ENCODE measurements at regions not wholly inside any gene's neighbourhood (a gene's known extent, or its start where the extent isn't known, plus 50 kb on each side); places are given as distances from the start of the nearest gene placed in this dataset.

DNA sequence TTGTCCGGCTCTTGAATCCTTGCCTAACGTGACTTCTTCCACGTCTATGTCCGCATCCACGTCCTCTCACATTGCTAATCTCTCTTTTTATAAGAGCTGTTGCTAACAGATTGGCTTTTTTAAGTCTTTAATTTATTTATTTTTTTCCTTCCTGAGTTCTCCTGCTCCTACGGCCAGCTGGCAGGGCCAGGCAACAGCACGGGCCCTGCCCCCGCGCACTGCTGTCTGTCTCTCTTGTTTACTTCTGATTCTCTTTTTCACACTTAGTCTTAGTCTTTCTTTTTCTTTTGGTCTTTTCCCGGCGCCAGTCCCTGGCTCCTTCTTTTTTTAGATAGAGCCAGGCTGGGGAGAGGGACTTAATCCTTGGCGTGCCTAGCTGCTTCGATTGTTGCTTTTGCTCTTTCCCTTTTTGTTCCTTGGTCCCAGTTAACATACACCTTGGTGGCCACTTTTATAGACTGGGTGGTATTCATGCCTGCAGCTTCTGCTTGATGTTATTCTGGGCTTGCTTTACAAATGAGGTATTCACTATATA lies 53.2 kb upstream of the RBMX start:
- H3K9me3 Mint-ChIP-seq, result no peaks in the 10 kb centered on the region
- H3K36me3 Mint-ChIP-seq (ENCODE audit: low read depth), result peaks cover 9% of the 10 kb centered on the region
- H3K27ac Mint-ChIP-seq, result no peak overlapping the region
- H3K4me3 Mint-ChIP-seq, result no peak overlapping the region
- peaks cover 21% of the 10 kb centered on the region for H3K4me1 Mint-ChIP-seq (ENCODE audit: low read depth)
- DNase-seq (ENCODE audit: low spot score), result no peak
- no peaks in the 10 kb centered on the region for H3K27me3 Mint-ChIP-seq (ENCODE audit: insufficient read depth)
- intact Hi-C loops (cut with micrococcal nuclease), result no loop called here

- Mint-ChIP-seq H3K4me3 (no peak overlapping the region), H3K9me3 (no peaks in the 10 kb centered on the region), H3K36me3 (ENCODE audit: low read depth) (peaks cover 13% of the 10 kb centered on the region), H3K27me3 (ENCODE audit: insufficient read depth) (peaks cover 1% of the 10 kb centered on the region), H3K4me1 (ENCODE audit: low read depth) (peaks cover 20% of the 10 kb centered on the region), H3K27ac (no peak overlapping the region)
- no peak for DNase-seq (ENCODE audit: low spot score)
- intact Hi-C loops (cut with micrococcal nuclease), result no loop called here
Observed at GRCh38 chrX:136931661-136932060, 51.1 kb upstream of the RBMX start.
